GM23338 (cell line): ENCODE measurements at regions not wholly inside any gene's neighbourhood (a gene's known extent, or its start where the extent isn't known, plus 50 kb on each side); places are given as distances from the start of the nearest gene placed in this dataset.
A peak's percentile ranks its signal among the peaks of the same experiment; 100 is the strongest.

Source experiments
- ATAC-seq: fragments of 200-7000 bp; cut with Tn5 transposase; 3 replicates; pipeline ENCODE4 v1.9.1; 2020
- DNase-seq: peaks from one replicate; pipeline ENCODE4 v3.0.0-alpha.2; 2015; ENCODE audit warnings: low spot score
- H2AFZ ChIP-seq: fragments of 200-600 bp; sonication (generic); 2 replicates; pipeline ENCODE4 v1.8.0; 2016; ENCODE audit warnings: antibody characterized with exemption, mild to moderate bottlenecking, moderate library complexity
- H3F3A ChIP-seq: fragments of 200-600 bp; sonication (generic); replicated peaks from 2 replicates; pipeline ENCODE4 v1.8.0; 2017; ENCODE audit warnings: antibody characterized with exemption, mixed run types, low read depth
- H3K27ac ChIP-seq: fragments of 200-600 bp; sonication (generic); 2 replicates; pipeline ENCODE4 v1.6.1; 2016; ENCODE audit warnings: low read depth
- H3K27me3 ChIP-seq: fragments of 200-600 bp; sonication (generic); 2 replicates; pipeline ENCODE4 v1.8.0; 2016; ENCODE audit warnings: mild to moderate bottlenecking, mixed run types, moderate library complexity; ENCODE audit not compliant: insufficient read depth
- H3K36me3 ChIP-seq: fragments of 200-600 bp; sonication (generic); 2 replicates; pipeline ENCODE4 v1.8.0; 2016; ENCODE audit warnings: mild to moderate bottlenecking; ENCODE audit not compliant: insufficient read depth
- H3K4me1 ChIP-seq: fragments of 200-600 bp; sonication (generic); 2 replicates; pipeline ENCODE4 v1.8.0; 2016; ENCODE audit warnings: mild to moderate bottlenecking, moderate library complexity; ENCODE audit not compliant: insufficient read depth
- H3K4me2 ChIP-seq: fragments of 200-600 bp; sonication (generic); 2 replicates; pipeline ENCODE4 v1.7.1; 2017; ENCODE audit warnings: mixed run types
- H3K4me3 ChIP-seq: fragments of 200-600 bp; sonication (generic); 2 replicates; pipeline ENCODE4 v1.6.1; 2016; ENCODE audit warnings: mixed run types
- H3K79me2 ChIP-seq: fragments of 200-600 bp; sonication (generic); replicated peaks from 2 replicates; pipeline ENCODE4 v1.8.0; 2017; ENCODE audit warnings: mild to moderate bottlenecking; ENCODE audit not compliant: insufficient read depth
- H3K9me2 ChIP-seq: fragments of 200-600 bp; sonication (generic); 2 replicates; pipeline ENCODE4 v1.8.0; 2017; ENCODE audit not compliant: insufficient read depth
- H4K20me1 ChIP-seq: fragments of 200-600 bp; sonication (generic); replicated peaks from 2 replicates; pipeline ENCODE4 v1.8.0; 2017; ENCODE audit warnings: mild to moderate bottlenecking; ENCODE audit not compliant: insufficient read depth
- H3K27ac Mint-ChIP-seq: 2 replicates; pipeline ENCODE4 v1.8.0; 2020; ENCODE audit warnings: inconsistent platforms, mild to moderate bottlenecking, moderate library complexity, mixed read lengths
- H3K27me3 Mint-ChIP-seq: 3 replicates; pipeline ENCODE4 v1.8.0; 2022; ENCODE audit warnings: low read depth, mild to moderate bottlenecking, moderate library complexity, mixed read lengths, inconsistent platforms; ENCODE audit not compliant: insufficient read depth, poor library complexity
- H3K36me3 Mint-ChIP-seq: 3 replicates; pipeline ENCODE4 v1.8.0; 2021; ENCODE audit warnings: low read depth, mild to moderate bottlenecking, inconsistent platforms, moderate library complexity, mixed read lengths
- H3K4me1 Mint-ChIP-seq: 3 replicates; pipeline ENCODE4 v1.8.0; 2020; ENCODE audit warnings: mild to moderate bottlenecking, inconsistent platforms, mixed read lengths
- H3K4me3 Mint-ChIP-seq: 3 replicates; pipeline ENCODE4 v1.8.0; 2021; ENCODE audit warnings: moderate library complexity, mild to moderate bottlenecking, inconsistent platforms, mixed read lengths
- H3K9me3 Mint-ChIP-seq: 3 replicates; pipeline ENCODE4 v1.8.0; 2020; ENCODE audit warnings: moderate library complexity, mild to moderate bottlenecking, inconsistent platforms, mixed read lengths
- CREB1 ChIP-seq: fragments of 250-450 bp; sonication (Bioruptor Pico); IDR thresholded peaks from 2 replicates; pipeline ENCODE4 v1.5.0; 2020; ENCODE audit warnings: low read depth, mild to moderate bottlenecking, moderate library complexity
- EZH2 ChIP-seq: fragments of 200-600 bp; sonication (generic); IDR thresholded peaks from one replicate; pipeline ENCODE4 v1.8.0; 2017; ENCODE audit warnings: antibody characterized with exemption, mild to moderate bottlenecking, low read depth; ENCODE audit not compliant: unreplicated experiment
- EZH2phosphoT487 ChIP-seq: fragments of 200-600 bp; sonication (generic); IDR thresholded peaks from one replicate; pipeline ENCODE4 v1.8.1; 2018; ENCODE audit warnings: antibody characterized with exemption; ENCODE audit not compliant: unreplicated experiment
- JUNB ChIP-seq: IDR thresholded peaks from one replicate; pipeline ENCODE4 v1.6.1; 2016; ENCODE audit warnings: antibody characterized with exemption; ENCODE audit not compliant: unreplicated experiment
- NANOG ChIP-seq: IDR thresholded peaks from 2 replicates; pipeline ENCODE4 v1.6.1; 2016; ENCODE audit warnings: antibody characterized with exemption, borderline replicate concordance
- POLR2AphosphoS5 ChIP-seq: IDR thresholded peaks from 2 replicates; pipeline ENCODE4 v1.6.1; 2016; ENCODE audit warnings: antibody characterized with exemption, low read depth
- STAT1 ChIP-seq: IDR thresholded peaks from one replicate; pipeline ENCODE4 v1.6.1; 2016; ENCODE audit warnings: antibody characterized with exemption; ENCODE audit not compliant: unreplicated experiment
- ZNF331 ChIP-seq: fragments of 250-450 bp; sonication (Bioruptor Pico); IDR thresholded peaks from 2 replicates; pipeline ENCODE4 v1.5.0; 2020; ENCODE audit warnings: low read depth, mild to moderate bottlenecking, moderate library complexity
- TF ChIP-seq, protein P1 (sequence below), 2 experiments: fragments of 200-600 bp in 1 of 2; sonication (generic) in 1 of 2; conservative IDR thresholded peaks; 2 replicates each; pipeline versions ENCODE4 v1.5.1 to v1.6.1; 2016 to 2017; ENCODE audit warnings: antibody characterized with exemption in 2 of 2, low read depth in 2 of 2, mild to moderate bottlenecking in 2 of 2, moderate library complexity in 1 of 2
- TF ChIP-seq, protein P2 (sequence below): IDR thresholded peaks from one replicate; pipeline ENCODE4 v1.6.1; 2018; ENCODE audit warnings: antibody characterized with exemption; ENCODE audit not compliant: unreplicated experiment
- TF ChIP-seq, protein P3 (sequence below): fragments of 250-450 bp; sonication (Bioruptor Pico); IDR thresholded peaks from 2 replicates; pipeline ENCODE4 v1.5.0; 2020; ENCODE audit warnings: mild to moderate bottlenecking, moderate library complexity

GRCh38 chrX:8036914-8037313 lies 109.7 kb upstream of the PNPLA4 start (continued):
- TF ChIP-seq, protein P1, sequence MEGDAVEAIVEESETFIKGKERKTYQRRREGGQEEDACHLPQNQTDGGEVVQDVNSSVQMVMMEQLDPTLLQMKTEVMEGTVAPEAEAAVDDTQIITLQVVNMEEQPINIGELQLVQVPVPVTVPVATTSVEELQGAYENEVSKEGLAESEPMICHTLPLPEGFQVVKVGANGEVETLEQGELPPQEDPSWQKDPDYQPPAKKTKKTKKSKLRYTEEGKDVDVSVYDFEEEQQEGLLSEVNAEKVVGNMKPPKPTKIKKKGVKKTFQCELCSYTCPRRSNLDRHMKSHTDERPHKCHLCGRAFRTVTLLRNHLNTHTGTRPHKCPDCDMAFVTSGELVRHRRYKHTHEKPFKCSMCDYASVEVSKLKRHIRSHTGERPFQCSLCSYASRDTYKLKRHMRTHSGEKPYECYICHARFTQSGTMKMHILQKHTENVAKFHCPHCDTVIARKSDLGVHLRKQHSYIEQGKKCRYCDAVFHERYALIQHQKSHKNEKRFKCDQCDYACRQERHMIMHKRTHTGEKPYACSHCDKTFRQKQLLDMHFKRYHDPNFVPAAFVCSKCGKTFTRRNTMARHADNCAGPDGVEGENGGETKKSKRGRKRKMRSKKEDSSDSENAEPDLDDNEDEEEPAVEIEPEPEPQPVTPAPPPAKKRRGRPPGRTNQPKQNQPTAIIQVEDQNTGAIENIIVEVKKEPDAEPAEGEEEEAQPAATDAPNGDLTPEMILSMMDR (conservative IDR thresholded peaks at IDR 0.05; ENCODE audit: low read depth in 2 of 2): no peak
- TF ChIP-seq, protein P2, sequence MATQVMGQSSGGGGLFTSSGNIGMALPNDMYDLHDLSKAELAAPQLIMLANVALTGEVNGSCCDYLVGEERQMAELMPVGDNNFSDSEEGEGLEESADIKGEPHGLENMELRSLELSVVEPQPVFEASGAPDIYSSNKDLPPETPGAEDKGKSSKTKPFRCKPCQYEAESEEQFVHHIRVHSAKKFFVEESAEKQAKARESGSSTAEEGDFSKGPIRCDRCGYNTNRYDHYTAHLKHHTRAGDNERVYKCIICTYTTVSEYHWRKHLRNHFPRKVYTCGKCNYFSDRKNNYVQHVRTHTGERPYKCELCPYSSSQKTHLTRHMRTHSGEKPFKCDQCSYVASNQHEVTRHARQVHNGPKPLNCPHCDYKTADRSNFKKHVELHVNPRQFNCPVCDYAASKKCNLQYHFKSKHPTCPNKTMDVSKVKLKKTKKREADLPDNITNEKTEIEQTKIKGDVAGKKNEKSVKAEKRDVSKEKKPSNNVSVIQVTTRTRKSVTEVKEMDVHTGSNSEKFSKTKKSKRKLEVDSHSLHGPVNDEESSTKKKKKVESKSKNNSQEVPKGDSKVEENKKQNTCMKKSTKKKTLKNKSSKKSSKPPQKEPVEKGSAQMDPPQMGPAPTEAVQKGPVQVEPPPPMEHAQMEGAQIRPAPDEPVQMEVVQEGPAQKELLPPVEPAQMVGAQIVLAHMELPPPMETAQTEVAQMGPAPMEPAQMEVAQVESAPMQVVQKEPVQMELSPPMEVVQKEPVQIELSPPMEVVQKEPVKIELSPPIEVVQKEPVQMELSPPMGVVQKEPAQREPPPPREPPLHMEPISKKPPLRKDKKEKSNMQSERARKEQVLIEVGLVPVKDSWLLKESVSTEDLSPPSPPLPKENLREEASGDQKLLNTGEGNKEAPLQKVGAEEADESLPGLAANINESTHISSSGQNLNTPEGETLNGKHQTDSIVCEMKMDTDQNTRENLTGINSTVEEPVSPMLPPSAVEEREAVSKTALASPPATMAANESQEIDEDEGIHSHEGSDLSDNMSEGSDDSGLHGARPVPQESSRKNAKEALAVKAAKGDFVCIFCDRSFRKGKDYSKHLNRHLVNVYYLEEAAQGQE: no peak
- TF ChIP-seq NANOG: no peak
- TF ChIP-seq POLR2AphosphoS5: no peak
- no peak for TF ChIP-seq EZH2
- TF ChIP-seq JUNB: no peak
- TF ChIP-seq ZNF331 (CRISPR knock-in tag): no peak
- no peak for TF ChIP-seq STAT1
- no peak for TF ChIP-seq CREB1 (CRISPR knock-in tag)

GRCh38 chrX:8034058-8034457 lies 106.8 kb upstream of the PNPLA4 start:
- Mint-ChIP-seq H3K27me3 (no peaks in the 10 kb centered on the region), H3K36me3 (no peaks in the 10 kb centered on the region), H3K27ac (peak overlapping the region; percentile 73), H3K4me3 (no peak overlapping the region), H3K4me1 (peaks cover 25% of the 10 kb centered on the region; the same call in 2 of the 3 replicates), H3K9me3 (no peaks in the 10 kb centered on the region)
- ATAC-seq (peak; percentile 83), DNase-seq (peak; percentile 41)
- H3K4me1 ChIP-seq: peaks cover 6% of the 10 kb centered on the region; the same call in 1 of the 2 replicates
- no peaks in the 10 kb centered on the region for H4K20me1 ChIP-seq
- no peak overlapping the region for H3K4me3 ChIP-seq
- no peaks in the 10 kb centered on the region for H3K27me3 ChIP-seq
- no peaks in the 10 kb centered on the region for H3K79me2 ChIP-seq
- H3K36me3 ChIP-seq: no peaks in the 10 kb centered on the region
- no peak overlapping the region for H3K4me2 ChIP-seq
- no peak for TF ChIP-seq EZH2phosphoT487
- TF ChIP-seq, protein P3, sequence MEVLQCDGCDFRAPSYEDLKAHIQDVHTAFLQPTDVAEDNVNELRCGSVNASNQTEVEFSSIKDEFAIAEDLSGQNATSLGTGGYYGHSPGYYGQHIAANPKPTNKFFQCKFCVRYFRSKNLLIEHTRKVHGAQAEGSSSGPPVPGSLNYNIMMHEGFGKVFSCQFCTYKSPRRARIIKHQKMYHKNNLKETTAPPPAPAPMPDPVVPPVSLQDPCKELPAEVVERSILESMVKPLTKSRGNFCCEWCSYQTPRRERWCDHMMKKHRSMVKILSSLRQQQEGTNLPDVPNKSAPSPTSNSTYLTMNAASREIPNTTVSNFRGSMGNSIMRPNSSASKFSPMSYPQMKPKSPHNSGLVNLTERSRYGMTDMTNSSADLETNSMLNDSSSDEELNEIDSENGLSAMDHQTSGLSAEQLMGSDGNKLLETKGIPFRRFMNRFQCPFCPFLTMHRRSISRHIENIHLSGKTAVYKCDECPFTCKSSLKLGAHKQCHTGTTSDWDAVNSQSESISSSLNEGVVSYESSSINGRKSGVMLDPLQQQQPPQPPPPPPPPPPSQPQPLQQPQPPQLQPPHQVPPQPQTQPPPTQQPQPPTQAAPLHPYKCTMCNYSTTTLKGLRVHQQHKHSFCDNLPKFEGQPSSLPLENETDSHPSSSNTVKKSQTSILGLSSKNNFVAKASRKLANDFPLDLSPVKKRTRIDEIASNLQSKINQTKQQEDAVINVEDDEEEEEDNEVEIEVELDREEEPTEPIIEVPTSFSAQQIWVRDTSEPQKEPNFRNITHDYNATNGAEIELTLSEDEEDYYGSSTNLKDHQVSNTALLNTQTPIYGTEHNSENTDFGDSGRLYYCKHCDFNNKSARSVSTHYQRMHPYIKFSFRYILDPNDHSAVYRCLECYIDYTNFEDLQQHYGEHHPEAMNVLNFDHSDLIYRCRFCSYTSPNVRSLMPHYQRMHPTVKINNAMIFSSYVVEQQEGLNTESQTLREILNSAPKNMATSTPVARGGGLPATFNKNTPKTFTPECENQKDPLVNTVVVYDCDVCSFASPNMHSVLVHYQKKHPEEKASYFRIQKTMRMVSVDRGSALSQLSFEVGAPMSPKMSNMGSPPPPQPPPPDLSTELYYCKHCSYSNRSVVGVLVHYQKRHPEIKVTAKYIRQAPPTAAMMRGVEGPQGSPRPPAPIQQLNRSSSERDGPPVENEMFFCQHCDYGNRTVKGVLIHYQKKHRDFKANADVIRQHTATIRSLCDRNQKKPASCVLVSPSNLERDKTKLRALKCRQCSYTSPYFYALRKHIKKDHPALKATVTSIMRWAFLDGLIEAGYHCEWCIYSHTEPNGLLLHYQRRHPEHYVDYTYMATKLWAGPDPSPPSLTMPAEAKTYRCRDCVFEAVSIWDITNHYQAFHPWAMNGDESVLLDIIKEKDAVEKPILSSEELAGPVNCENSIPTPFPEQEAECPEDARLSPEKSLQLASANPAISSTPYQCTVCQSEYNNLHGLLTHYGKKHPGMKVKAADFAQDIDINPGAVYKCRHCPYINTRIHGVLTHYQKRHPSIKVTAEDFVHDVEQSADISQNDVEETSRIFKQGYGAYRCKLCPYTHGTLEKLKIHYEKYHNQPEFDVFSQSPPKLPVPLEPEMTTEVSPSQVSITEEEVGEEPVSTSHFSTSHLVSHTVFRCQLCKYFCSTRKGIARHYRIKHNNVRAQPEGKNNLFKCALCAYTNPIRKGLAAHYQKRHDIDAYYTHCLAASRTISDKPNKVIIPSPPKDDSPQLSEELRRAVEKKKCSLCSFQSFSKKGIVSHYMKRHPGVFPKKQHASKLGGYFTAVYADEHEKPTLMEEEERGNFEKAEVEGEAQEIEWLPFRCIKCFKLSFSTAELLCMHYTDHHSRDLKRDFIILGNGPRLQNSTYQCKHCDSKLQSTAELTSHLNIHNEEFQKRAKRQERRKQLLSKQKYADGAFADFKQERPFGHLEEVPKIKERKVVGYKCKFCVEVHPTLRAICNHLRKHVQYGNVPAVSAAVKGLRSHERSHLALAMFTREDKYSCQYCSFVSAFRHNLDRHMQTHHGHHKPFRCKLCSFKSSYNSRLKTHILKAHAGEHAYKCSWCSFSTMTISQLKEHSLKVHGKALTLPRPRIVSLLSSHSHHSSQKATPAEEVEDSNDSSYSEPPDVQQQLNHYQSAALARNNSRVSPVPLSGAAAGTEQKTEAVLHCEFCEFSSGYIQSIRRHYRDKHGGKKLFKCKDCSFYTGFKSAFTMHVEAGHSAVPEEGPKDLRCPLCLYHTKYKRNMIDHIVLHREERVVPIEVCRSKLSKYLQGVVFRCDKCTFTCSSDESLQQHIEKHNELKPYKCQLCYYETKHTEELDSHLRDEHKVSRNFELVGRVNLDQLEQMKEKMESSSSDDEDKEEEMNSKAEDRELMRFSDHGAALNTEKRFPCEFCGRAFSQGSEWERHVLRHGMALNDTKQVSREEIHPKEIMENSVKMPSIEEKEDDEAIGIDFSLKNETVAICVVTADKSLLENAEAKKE: 0 out of 2 replicates have a peak, but pooled peaks have one; percentile 2
- H3K27ac ChIP-seq: no peak overlapping the region
- no peaks in the 10 kb centered on the region for H3K9me2 ChIP-seq
- no peak overlapping the region for H2AFZ ChIP-seq
- no peaks in the 10 kb centered on the region for H3F3A ChIP-seq
